Body of pancreas (tissue), 4 donors: ENCODE measurements at regions not wholly inside any gene's neighbourhood (a gene's known extent, or its start where the extent isn't known, plus 50 kb on each side); places are given as distances from the start of the nearest gene placed in this dataset.

Source experiments
- POLR2A ChIP-seq, 3 donors: fragments of 450-650 bp; IDR thresholded peaks; one replicate each; pipeline ENCODE4 v1.6.1; 2016; ENCODE audit warnings: antibody characterized with exemption in 3 of 3, mild to moderate bottlenecking in 2 of 3
- TF ChIP-seq, protein P1 (sequence below), 7 experiments: fragments of 450-650 bp in 4 of 7; fragments of 200-600 bp in 3 of 7; sonication (generic) in 3 of 7; IDR thresholded peaks; one replicate each; pipeline ENCODE4 v1.5.1; 2016 to 2019; ENCODE audit warnings: antibody characterized with exemption in 7 of 7

DNA sequence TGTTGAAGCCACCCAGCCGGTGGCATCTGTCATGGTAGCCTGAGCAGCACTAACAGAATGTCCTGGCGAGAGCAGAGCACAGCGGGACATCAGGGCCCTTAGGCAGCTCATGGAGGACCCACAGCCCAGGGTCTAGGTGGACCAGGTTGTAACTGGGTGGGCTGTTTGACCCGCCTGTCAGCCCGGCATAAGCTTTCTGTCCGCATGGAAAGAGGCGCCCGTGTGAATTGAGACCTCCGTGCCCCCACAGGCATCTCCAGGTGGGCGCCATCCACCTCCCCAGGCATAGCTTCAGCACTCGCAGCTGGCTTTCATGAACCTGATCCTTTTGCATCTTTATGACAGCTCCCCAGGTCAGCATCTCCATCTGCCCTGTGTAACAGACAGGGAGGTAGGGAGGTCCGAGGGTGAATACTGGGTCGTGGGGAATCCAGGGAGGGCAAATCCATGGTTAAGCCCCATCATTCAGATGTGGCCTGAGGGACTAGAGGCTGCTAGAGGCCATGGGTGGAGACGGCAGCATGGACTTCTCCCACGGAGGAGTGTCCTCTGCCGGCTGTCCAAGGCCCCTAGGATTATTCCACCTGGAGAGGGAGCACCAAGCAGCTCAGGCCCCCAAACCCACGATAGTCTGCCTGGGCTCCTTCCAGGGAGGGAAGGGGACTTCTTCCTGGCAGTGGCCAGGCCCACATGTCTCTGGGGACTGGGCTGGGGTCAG lies 371.6 kb upstream of the MKI67 start:
- no peak for TF ChIP-seq POLR2A (IDR thresholded peaks at IDR 0.05)
- TF ChIP-seq, protein P1, sequence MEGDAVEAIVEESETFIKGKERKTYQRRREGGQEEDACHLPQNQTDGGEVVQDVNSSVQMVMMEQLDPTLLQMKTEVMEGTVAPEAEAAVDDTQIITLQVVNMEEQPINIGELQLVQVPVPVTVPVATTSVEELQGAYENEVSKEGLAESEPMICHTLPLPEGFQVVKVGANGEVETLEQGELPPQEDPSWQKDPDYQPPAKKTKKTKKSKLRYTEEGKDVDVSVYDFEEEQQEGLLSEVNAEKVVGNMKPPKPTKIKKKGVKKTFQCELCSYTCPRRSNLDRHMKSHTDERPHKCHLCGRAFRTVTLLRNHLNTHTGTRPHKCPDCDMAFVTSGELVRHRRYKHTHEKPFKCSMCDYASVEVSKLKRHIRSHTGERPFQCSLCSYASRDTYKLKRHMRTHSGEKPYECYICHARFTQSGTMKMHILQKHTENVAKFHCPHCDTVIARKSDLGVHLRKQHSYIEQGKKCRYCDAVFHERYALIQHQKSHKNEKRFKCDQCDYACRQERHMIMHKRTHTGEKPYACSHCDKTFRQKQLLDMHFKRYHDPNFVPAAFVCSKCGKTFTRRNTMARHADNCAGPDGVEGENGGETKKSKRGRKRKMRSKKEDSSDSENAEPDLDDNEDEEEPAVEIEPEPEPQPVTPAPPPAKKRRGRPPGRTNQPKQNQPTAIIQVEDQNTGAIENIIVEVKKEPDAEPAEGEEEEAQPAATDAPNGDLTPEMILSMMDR (IDR thresholded peaks at IDR 0.05) = no peak
